ENCODE measurements at regions not wholly inside any gene's neighbourhood (a gene's known extent, or its start where the extent isn't known, plus 50 kb on each side); places are given as distances from the start of the nearest gene placed in this dataset.

DNA sequence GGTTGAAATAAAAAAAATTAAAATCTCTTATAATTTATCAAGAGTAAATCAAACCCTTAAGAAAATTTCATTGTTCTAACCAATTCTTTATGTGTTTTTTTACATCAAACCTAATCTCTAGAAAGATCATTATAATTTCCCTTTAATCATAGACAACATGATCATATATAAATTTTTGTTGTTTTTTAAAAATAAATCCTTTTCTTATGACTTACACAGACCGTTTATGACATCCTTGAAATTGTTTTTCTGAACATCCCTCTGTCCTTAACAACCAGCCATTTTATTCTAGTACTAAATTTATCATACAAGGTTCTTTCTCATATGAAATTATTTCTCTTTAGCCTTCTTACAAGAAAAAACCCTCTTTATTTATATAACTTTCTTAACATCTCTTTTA is 62.7 kb upstream of the GABRE start:
- H3K4ac ChIP-seq (ENCODE audit: low read depth, low read length), result no peak overlapping the region
- H3K4me3 ChIP-seq (ENCODE audit: insufficient read depth, low read depth, low read length), result no peak overlapping the region
- no peaks in the 10 kb centered on the region for H3K36me3 ChIP-seq (ENCODE audit: control insufficient read depth, insufficient read depth, low read length)
- dilution Hi-C loops (cut with HindIII; ENCODE audit: low sequenced_read_pairs, unreplicated experiment) (no loop called here), intact Hi-C loops (cut with micrococcal nuclease) (no loop called here), in situ Hi-C loops (cut with MboI; ENCODE audit: low sequenced_read_pairs) (no loop called here)
- H4K5ac ChIP-seq (ENCODE audit: low read depth, low read length), result no peak overlapping the region
- H2BK20ac ChIP-seq (ENCODE audit: low read depth, low read length), result no peak overlapping the region
- no peak overlapping the region for H4K8ac ChIP-seq (ENCODE audit: low read depth in 2 of 2, low read length in 2 of 2)
- WGBS, 2 experiments (ENCODE audit: extremely low coverage in 2 of 2, insufficient read length in 1 of 2), result no CpG with 5 or more reads among the region's 1 CpG
- no peak overlapping the region for H2BK120ac ChIP-seq (ENCODE audit: low read depth, low read length)
- no peak overlapping the region for H3K9ac ChIP-seq (ENCODE audit: low read depth, low read length)
- H3K4me2 ChIP-seq (ENCODE audit: low read depth, low read length), result no peak overlapping the region
- H3K9me3 ChIP-seq (ENCODE audit: control insufficient read depth, insufficient read depth, low read length), result no peaks in the 10 kb centered on the region
- H3K56ac ChIP-seq (ENCODE audit: extremely low read depth, insufficient read depth, low read length), result no peak overlapping the region
- no TSS peak for BruUV-seq (replicated peaks)
- H2AFZ ChIP-seq (replicated peaks; ENCODE audit: low read length, poor library complexity), result no peak overlapping the region
- CTCF ChIA-PET, result no interaction called here
- H3K27ac ChIP-seq (ENCODE audit: insufficient read depth, low read length), result no peak overlapping the region
- H3K23ac ChIP-seq (ENCODE audit: low read depth, low read length), result no peak overlapping the region
- no peaks in the 10 kb centered on the region for H3K9me1 ChIP-seq (ENCODE audit: insufficient read depth, low read length)
- DNase-seq (no peak), ATAC-seq (ENCODE audit: low read depth) (no peak)
- no peaks in the 10 kb centered on the region for H3K27me3 ChIP-seq (ENCODE audit: control insufficient read depth, insufficient read depth, low read length)
- no peak overlapping the region for H3K18ac ChIP-seq (ENCODE audit: low read depth, low read length)
- TF ChIP-seq POLR2A (IDR thresholded peaks at IDR 0.05; ENCODE audit: low read depth, low read length) (no peak), RAD21 (IDR thresholded peaks at IDR 0.05; ENCODE audit: low read length) (no peak), CHD1 (IDR thresholded peaks at IDR 0.05; ENCODE audit: low read depth, low read length) (no peak), SMC3 (IDR thresholded peaks at IDR 0.05; ENCODE audit: low read depth, low read length) (no peak), MXI1 (IDR thresholded peaks at IDR 0.05; ENCODE audit: borderline replicate concordance, low read depth, low read length) (no peak), BHLHE40 (IDR thresholded peaks at IDR 0.05; ENCODE audit: low read depth, low read length) (no peak), MAFK (IDR thresholded peaks at IDR 0.05; ENCODE audit: low read depth, low read length) (no peak)
- TF ChIP-seq, protein P1, sequence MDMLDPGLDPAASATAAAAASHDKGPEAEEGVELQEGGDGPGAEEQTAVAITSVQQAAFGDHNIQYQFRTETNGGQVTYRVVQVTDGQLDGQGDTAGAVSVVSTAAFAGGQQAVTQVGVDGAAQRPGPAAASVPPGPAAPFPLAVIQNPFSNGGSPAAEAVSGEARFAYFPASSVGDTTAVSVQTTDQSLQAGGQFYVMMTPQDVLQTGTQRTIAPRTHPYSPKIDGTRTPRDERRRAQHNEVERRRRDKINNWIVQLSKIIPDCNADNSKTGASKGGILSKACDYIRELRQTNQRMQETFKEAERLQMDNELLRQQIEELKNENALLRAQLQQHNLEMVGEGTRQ (IDR thresholded peaks at IDR 0.05; ENCODE audit: low read depth, low read length), result no peak
- TF ChIP-seq, protein P2, sequence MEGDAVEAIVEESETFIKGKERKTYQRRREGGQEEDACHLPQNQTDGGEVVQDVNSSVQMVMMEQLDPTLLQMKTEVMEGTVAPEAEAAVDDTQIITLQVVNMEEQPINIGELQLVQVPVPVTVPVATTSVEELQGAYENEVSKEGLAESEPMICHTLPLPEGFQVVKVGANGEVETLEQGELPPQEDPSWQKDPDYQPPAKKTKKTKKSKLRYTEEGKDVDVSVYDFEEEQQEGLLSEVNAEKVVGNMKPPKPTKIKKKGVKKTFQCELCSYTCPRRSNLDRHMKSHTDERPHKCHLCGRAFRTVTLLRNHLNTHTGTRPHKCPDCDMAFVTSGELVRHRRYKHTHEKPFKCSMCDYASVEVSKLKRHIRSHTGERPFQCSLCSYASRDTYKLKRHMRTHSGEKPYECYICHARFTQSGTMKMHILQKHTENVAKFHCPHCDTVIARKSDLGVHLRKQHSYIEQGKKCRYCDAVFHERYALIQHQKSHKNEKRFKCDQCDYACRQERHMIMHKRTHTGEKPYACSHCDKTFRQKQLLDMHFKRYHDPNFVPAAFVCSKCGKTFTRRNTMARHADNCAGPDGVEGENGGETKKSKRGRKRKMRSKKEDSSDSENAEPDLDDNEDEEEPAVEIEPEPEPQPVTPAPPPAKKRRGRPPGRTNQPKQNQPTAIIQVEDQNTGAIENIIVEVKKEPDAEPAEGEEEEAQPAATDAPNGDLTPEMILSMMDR (conservative IDR thresholded peaks at IDR 0.05; ENCODE audit: low read depth, low read length), result no peak
- TF ChIP-seq, protein P3, sequence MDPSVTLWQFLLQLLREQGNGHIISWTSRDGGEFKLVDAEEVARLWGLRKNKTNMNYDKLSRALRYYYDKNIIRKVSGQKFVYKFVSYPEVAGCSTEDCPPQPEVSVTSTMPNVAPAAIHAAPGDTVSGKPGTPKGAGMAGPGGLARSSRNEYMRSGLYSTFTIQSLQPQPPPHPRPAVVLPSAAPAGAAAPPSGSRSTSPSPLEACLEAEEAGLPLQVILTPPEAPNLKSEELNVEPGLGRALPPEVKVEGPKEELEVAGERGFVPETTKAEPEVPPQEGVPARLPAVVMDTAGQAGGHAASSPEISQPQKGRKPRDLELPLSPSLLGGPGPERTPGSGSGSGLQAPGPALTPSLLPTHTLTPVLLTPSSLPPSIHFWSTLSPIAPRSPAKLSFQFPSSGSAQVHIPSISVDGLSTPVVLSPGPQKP (IDR thresholded peaks at IDR 0.05; ENCODE audit: borderline replicate concordance, low read depth, low read length), result no peak
- no peak overlapping the region for H2AK5ac ChIP-seq (ENCODE audit: low read depth, low read length)
- no peaks in the 10 kb centered on the region for H3K79me1 ChIP-seq (ENCODE audit: low read depth in 1 of 2, low read length in 2 of 2)
- H3K14ac ChIP-seq (replicated peaks; ENCODE audit: low read depth, low read length), result no peak overlapping the region
- H4K20me1 ChIP-seq (ENCODE audit: insufficient read depth, low read length), result no peaks in the 10 kb centered on the region
- no peak overlapping the region for H2BK15ac ChIP-seq (ENCODE audit: low read depth, low read length)
- POLR2A ChIA-PET (ENCODE audit: unreplicated experiment), result no interaction called here
- no peak overlapping the region for H2BK5ac ChIP-seq (ENCODE audit: low read depth, low read length, poor library complexity, severe bottlenecking)
- no peak overlapping the region for H4K91ac ChIP-seq (ENCODE audit: insufficient read depth, low read depth, low read length)
- no peak overlapping the region for H2AK9ac ChIP-seq (replicated peaks; ENCODE audit: low read depth, low read length, poor library complexity)
- H3K4me1 ChIP-seq (ENCODE audit: control insufficient read depth, insufficient read depth, low read length), result no peaks in the 10 kb centered on the region
